Loucy (cell line): ENCODE measurements at regions not wholly inside any gene's neighbourhood (a gene's known extent, or its start where the extent isn't known, plus 50 kb on each side); places are given as distances from the start of the nearest gene placed in this dataset.

ENCODE experiments used
- H2AFZ ChIP-seq: fragments of 200-600 bp; sonication (generic); 2 replicates; pipeline ENCODE4 v1.6.0; 2016; ENCODE audit warnings: antibody characterized with exemption, mild to moderate bottlenecking, low read length, moderate library complexity
- H3F3A ChIP-seq: fragments of 200-600 bp; 2 replicates; pipeline ENCODE4 v1.6.0; 2016; ENCODE audit warnings: antibody characterized with exemption, low read depth, mild to moderate bottlenecking
- H3K27me3 ChIP-seq: fragments of 200-600 bp; sonication (generic); 2 replicates; pipeline ENCODE4 v1.6.1; 2014; ENCODE audit warnings: low read length, mild to moderate bottlenecking; ENCODE audit not compliant: insufficient read depth, poor library complexity, severe bottlenecking
- H3K36me3 ChIP-seq: fragments of 200-600 bp; sonication (generic); 2 replicates; pipeline ENCODE4 v1.6.1; 2016; ENCODE audit warnings: low read length; ENCODE audit not compliant: insufficient read depth
- H3K4me1 ChIP-seq: fragments of 200-600 bp; sonication (generic); 2 replicates; pipeline ENCODE4 v1.5.1; 2014; ENCODE audit warnings: low read length, mild to moderate bottlenecking; ENCODE audit not compliant: insufficient read depth, poor library complexity, severe bottlenecking
- H3K4me2 ChIP-seq: fragments of 200-600 bp; sonication (generic); 2 replicates; pipeline ENCODE4 v1.6.0; 2014; ENCODE audit warnings: antibody characterized with exemption, low read length, low read depth, mild to moderate bottlenecking; ENCODE audit not compliant: poor library complexity, severe bottlenecking
- H3K4me3 ChIP-seq: fragments of 200-600 bp; sonication (generic); 2 replicates; pipeline ENCODE4 v1.5.1; 2014; ENCODE audit warnings: low read length, mild to moderate bottlenecking, mixed read lengths; ENCODE audit not compliant: poor library complexity, severe bottlenecking
- H3K79me2 ChIP-seq: fragments of 200-600 bp; sonication (generic); 2 replicates; pipeline ENCODE4 v1.6.1; 2014; ENCODE audit warnings: low read length; ENCODE audit not compliant: insufficient read depth
- H3K9ac ChIP-seq: fragments of 200-600 bp; sonication (generic); 2 replicates; pipeline ENCODE4 v1.6.0; 2014; ENCODE audit warnings: mild to moderate bottlenecking, low read depth, low read length, moderate library complexity; ENCODE audit not compliant: poor library complexity, severe bottlenecking
- H3K9me2 ChIP-seq: fragments of 200-600 bp; sonication (generic); replicated peaks from 2 replicates; pipeline ENCODE4 v1.6.1; 2016; ENCODE audit warnings: low read depth, low read length, mixed read lengths
- H3K9me3 ChIP-seq: fragments of 200-600 bp; sonication (generic); 2 replicates; pipeline ENCODE4 v1.6.1; 2014; ENCODE audit warnings: mild to moderate bottlenecking, antibody characterized with exemption, low read length, low read depth; ENCODE audit not compliant: insufficient read depth
- H4K20me1 ChIP-seq: fragments of 200-600 bp; sonication (generic); 2 replicates; pipeline ENCODE4 v1.6.0; 2014; ENCODE audit warnings: antibody characterized with exemption, low read length, mild to moderate bottlenecking; ENCODE audit not compliant: insufficient read depth, poor library complexity, severe bottlenecking
- CTCF ChIP-seq: fragments of 200-600 bp; sonication (generic); conservative IDR thresholded peaks from 2 replicates; pipeline ENCODE4 v1.5.1; 2014; ENCODE audit warnings: mild to moderate bottlenecking, antibody characterized with exemption, low read length
- EZH2phosphoT487 ChIP-seq: fragments of 200-600 bp; IDR thresholded peaks from 2 replicates; pipeline ENCODE4 v1.6.1; 2018; ENCODE audit warnings: antibody characterized with exemption, mild to moderate bottlenecking, moderate library complexity, borderline replicate concordance

GRCh38 chr21:32155226-32155625 lies 123.6 kb downstream of the MIS18A start:
- no peak overlapping the region for H3K9ac ChIP-seq
- no peak overlapping the region for H3K4me3 ChIP-seq
- H2AFZ ChIP-seq: no peak overlapping the region
- TF ChIP-seq EZH2phosphoT487 (no peak), CTCF (no peak)
- no peaks in the 10 kb centered on the region for H3F3A ChIP-seq
- H3K4me1 ChIP-seq: no peaks in the 10 kb centered on the region
- H3K79me2 ChIP-seq: no peaks in the 10 kb centered on the region
- H4K20me1 ChIP-seq: no peaks in the 10 kb centered on the region
- no peak overlapping the region for H3K4me2 ChIP-seq
- H3K36me3 ChIP-seq: no peaks in the 10 kb centered on the region
- no peaks in the 10 kb centered on the region for H3K9me3 ChIP-seq
- H3K9me2 ChIP-seq: no peaks in the 10 kb centered on the region
- H3K27me3 ChIP-seq: no peaks in the 10 kb centered on the region

DNA sequence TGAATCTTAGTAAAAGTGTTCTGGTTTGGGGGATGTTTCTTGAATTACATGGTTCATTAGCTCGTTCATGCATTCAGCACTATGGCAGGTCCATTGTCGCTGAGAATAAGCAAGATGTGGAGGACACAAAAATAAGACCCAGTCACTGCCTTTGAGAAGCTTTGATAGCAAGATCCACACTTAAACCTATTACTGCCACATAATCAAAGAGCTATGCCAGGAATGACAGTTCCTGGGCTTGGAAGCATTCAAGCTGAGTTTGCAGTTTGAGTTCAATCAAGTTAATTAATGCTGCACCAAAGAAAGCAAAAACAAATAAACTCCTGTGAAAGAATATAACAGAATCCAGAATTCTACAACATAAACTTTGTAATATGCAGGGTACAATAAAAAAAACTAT lies 131.8 kb downstream of the MIS18A start:
- Histone ChIP-seq H3F3A (no peaks in the 10 kb centered on the region), H3K36me3 (no peaks in the 10 kb centered on the region), H3K9ac (no peak overlapping the region), H3K4me1 (no peaks in the 10 kb centered on the region), H3K27me3 (no peaks in the 10 kb centered on the region), H3K4me3 (no peak overlapping the region), H3K9me2 (no peaks in the 10 kb centered on the region), H2AFZ (no peak overlapping the region), H3K4me2 (no peak overlapping the region), H3K9me3 (no peaks in the 10 kb centered on the region), H3K79me2 (no peaks in the 10 kb centered on the region), H4K20me1 (no peaks in the 10 kb centered on the region)
- TF ChIP-seq EZH2phosphoT487: no peak
- no peak for TF ChIP-seq CTCF

DNA sequence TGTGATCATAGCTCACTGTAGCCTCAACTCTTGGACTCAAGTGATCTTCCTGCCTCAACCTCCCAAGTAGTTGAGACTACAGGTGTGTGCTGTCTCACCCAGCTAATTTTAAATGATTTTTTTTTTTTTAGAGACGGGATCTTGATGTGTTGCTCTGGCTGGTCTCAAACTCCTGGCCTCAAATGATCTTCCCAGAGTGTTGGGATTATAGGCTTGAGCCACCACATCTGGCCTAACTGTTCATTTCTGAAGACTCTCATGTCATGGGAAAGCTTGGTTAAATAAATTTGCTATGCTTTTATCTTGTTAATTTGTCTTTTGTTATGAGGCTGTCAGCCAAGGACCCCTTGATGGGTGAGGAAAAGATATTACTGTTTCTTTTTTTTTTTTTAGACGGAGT lies 134.0 kb downstream of the MIS18A start:
- no peaks in the 10 kb centered on the region for H4K20me1 ChIP-seq
- H3K9me3 ChIP-seq: no peaks in the 10 kb centered on the region
- no peak overlapping the region for H3K4me2 ChIP-seq
- H3K4me1 ChIP-seq: no peaks in the 10 kb centered on the region
- no peaks in the 10 kb centered on the region for H3K79me2 ChIP-seq
- TF ChIP-seq CTCF (no peak), EZH2phosphoT487 (no peak)
- no peaks in the 10 kb centered on the region for H3K36me3 ChIP-seq
- no peak overlapping the region for H3K4me3 ChIP-seq
- no peaks in the 10 kb centered on the region for H3K9me2 ChIP-seq
- no peaks in the 10 kb centered on the region for H3F3A ChIP-seq
- H3K9ac ChIP-seq: no peak overlapping the region
- H2AFZ ChIP-seq: no peak overlapping the region
- no peaks in the 10 kb centered on the region for H3K27me3 ChIP-seq
